ENCODE measurements at regions not wholly inside any gene's neighbourhood (a gene's known extent, or its start where the extent isn't known, plus 50 kb on each side); places are given as distances from the start of the nearest gene placed in this dataset.

DNA sequence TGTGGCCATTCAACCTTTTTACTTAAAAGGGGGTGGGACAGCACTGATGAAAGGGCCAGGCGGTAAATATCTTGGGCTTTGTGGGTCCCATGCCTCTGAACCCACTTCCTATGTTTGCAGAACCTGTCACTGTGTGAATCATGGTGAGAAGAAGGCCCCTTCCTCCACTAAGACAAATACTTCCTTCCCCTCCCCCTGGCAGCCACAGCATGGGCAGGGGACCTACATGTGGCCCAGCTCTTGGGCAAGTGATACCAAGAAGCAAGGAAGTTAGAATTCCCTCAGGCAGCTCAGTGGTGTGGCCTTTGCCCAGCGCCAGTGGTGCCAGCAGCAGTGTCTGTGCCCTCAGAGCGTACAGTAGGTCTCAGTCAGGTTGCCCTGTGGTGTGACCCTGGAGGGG is 168.6 kb downstream of the TRIM33 start:
- no peak for DNase-seq (ENCODE audit: low read depth)

DNA sequence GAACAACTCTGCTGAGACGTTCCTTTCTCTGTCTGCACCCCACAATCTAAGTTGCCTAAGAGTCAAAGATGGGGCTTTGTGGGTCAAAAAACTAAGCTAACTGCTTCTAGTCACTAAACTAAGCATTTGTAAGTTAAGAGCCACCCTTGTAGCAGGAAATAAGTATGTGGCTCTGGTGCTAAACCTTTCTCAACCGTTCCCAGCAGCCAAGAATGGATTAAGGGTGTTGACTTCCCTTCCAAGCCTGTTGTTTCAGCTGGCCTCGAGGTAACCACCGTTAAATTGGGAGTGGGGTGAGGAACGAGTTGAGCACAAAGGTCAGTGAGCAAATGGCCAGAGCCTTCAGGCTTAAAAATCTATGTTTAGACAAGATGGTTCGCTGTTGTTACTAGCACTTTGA is 169.1 kb downstream of the TRIM33 start:
- DNase-seq (ENCODE audit: low read depth) = no peak

DNA sequence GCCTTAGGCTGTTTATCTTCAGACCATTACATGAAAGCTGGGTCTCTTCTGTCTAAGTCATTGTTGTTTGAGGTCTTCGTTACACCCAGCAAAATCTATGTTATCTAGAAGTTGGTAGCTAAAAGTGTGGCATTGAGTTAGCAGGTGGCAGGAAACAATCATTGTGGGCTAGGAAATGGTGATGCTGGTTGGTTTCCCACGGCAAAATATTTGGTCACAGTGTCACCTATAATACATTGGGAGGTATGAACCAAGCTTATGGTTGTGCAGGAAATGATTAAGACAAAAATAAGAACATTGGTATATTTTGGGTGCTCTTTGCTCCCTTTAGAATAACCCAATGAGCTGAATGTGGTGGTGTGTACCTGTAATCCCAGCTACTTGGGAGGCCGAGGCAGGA is 169.7 kb downstream of the TRIM33 start:
- DNase-seq (ENCODE audit: low read depth) = no peak

DNA sequence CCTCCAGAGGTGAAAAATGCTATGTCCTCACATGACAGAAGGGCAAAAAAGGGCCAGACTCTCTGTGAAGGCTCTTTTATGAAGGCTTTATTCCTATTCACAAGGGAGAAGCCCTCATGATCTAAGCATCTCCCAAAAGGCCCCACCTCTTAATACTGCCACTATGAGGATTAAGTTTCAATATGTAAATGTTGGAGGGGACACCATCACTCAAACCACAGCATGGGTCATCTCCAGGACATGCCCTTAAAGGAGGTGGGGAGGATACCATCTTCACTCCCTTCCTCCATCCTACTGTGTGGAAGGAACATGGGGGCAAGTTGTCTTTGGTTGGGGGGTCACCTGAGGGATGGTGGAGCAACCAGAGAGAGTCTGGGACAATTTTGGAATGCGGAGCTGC is 170.1 kb downstream of the TRIM33 start:
- DNase-seq (ENCODE audit: low read depth) = no peak

DNA sequence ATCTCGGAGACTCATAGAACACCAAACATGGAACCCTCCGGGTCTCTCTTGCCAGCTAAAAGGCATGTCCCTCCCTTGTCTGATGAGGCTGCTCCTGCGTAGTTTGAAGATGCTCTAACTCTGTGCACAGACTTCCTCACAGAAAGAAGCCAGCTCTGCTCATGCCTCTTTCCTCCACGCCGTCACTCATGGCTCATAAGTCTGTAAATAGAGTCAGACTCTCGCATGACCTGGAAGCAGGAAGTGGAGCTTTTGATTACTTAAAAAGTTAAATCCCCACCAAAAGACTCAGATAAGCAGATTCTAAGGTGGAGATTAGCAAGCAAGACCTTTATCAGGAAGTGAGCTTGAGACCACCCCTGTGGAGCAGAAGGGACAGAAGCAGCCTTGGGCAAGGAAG is 171.6 kb downstream of the TRIM33 start:
- no peak for DNase-seq (ENCODE audit: low read depth)

DNA sequence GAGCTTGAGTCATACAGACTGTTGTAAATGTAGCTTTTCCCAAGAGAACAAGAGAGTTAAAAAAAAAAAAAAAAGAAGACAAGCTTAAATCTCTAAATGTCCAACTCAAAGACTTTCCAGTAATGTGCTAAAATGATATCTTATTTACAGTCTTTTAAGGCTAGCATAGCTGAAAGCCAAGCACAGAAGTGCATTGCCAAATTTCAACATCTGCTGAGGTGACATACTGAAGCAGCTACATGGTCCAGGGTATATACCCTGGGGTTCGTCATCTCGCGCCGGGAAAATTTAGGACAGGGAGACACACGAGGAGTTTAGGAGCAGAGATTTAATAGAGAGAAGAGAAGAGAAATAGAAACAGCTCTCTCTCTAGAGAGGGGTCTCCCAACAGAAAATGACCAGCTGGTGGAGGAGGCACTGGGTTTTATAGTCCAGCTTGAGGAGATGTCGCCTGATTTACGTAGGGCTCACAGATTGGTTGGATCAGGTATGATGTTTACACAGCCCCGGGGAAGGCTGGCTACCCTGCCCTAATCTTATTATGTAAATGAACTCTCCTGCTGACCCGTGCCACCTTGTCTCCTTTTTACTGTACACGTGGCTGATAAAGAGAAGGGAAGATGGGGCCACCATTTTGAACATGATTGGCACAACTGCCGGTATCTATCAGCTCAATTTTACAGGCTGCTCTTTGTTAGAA is 172.7 kb downstream of the TRIM33 start:
- no peak for DNase-seq (ENCODE audit: low read depth)

DNA sequence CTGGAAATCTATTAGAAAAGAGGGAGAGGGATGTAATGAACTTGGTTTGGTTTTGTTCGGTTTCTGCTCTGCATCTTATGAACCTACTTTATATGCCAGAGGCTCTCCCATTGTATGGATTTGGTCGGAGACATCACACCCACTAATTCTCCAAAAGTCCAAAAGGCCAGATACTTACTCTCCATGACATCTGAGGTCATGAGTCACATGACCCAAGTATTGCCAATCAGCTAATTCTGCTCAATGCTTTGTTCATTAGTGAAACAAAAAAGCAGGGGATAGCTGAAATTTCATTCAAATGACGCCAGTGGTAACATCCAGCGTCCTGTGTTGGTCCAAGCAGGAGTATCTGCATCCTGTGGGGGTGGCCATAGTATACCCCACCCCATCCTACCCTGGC is 173.6 kb downstream of the TRIM33 start:
- DNase-seq (ENCODE audit: low read depth) = no peak

DNA sequence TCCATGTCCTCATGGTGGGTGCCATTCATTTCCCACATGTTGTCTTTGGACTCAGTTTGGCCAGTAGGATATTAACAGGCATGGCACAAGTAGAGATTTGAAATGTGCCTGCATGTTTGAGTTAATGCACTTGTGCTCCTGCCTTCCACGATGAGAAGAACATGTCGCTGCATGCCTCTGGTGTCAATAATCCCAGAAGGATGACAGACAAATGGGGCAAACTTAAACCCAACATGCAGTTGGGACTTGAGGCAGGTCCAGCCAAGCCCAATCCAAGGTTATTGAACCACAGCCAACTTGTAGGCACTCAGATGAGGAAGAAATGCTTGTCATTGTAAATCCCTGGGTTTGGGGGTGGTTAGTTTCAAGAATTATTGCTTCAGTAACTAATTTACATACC is 174.6 kb downstream of the TRIM33 start:
- DNase-seq (ENCODE audit: low read depth) = no peak

DNA sequence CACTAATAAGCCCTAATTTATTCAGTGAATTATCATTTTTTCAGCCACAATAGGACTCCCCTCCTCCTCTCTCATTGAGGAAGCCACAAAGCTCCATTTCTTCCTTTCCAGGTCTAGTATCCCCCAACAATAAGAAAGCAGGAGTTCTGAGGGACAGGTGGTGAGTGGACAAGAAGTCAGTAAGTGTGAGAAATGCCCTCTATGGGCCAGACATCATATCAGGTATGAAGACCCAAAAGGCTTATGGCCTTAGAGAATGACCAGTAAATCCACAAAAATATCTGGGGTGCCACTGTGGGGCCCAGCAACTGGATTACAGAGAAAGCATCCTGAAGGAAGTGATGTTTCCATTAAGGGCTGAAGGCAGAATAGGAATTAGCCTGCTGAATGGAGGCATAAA is 175.7 kb downstream of the TRIM33 start:
- no peak for DNase-seq (ENCODE audit: low read depth)

DNA sequence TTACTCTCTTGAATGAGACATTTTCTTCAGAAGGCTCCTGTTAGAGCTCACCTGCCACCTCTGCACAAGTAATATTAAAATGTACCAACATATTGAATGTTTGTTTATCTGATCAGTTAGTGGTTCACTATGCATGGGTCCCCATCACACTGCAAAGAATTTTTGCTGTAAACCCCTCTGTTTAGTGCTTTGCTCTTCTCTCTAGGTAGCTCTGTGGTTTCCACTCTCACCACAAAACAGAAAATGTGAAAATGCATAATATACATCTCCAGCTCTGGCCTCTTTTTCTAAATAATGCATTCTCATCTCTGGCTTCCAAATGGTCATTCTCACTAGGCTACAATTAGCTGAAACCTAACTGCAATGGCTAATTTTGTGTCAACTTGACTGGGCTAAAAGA is 176.7 kb downstream of the TRIM33 start:
- no peak for DNase-seq (ENCODE audit: low read depth)

DNA sequence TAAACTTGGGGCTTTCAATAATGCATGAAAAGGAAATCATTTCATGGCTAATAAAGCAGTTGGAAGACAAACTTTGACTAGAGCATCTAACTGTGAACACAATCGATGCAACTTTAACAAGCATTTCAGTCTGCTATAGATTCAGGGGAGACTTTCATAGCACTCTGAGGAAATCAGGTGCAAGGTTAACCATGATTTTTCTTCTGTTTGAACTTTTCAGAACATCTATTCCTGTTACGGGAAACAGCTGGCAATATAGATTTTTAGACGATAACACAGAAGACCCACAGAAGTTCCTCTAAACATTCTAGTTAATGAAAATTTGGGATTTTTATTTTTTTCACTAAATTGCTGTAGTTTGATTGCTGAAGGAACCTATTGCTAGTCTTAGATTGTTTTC is 177.3 kb downstream of the TRIM33 start:
- no peak for DNase-seq (ENCODE audit: low read depth)

DNA sequence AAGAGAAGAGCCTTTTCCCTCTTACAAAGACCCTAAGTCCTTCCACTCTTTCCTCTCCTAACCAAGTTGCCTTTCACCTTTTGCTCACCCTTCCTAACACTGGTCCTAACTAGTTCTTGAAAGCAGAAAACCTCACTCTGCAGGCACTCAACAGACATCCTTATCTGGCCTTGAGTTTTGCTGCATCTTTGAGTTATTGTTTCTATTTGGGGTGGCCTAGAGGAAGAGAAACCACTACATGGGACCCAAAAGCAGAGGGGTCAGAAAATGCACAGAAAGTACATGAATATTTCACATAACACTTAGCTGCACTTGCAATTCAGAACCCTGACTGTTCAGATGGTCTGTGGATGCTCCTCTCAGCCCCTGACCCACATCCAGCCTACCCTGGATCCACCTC is 178.3 kb upstream of the SYT6 start:
- no peak for DNase-seq (ENCODE audit: low read depth)

DNA sequence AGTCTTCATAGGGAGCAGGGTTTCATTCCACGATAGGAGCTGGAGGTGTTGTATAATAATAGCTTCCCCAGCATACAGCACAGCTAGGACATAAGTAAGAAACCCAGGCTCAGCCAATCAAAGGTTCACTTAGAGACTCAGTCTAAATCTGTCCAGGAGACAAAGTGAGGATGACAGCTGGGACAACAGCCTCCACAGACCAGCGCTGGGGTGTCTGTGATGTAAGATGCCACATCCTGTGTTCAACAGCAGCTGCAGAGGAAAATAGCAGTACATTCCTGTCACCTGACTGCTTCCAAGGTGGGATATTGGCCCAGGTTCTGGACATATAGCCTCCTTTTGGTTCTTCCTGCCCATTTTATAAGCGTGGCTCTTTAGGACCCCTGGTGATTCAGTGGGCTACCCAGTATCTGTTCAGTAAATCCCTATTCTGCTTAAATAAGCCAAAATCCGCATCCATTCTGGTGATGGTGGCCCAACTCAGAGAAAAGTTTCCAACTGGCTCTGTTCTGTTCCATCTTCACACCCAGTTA is 176.8 kb upstream of the SYT6 start:
- no peak for DNase-seq (ENCODE audit: low read depth)

DNA sequence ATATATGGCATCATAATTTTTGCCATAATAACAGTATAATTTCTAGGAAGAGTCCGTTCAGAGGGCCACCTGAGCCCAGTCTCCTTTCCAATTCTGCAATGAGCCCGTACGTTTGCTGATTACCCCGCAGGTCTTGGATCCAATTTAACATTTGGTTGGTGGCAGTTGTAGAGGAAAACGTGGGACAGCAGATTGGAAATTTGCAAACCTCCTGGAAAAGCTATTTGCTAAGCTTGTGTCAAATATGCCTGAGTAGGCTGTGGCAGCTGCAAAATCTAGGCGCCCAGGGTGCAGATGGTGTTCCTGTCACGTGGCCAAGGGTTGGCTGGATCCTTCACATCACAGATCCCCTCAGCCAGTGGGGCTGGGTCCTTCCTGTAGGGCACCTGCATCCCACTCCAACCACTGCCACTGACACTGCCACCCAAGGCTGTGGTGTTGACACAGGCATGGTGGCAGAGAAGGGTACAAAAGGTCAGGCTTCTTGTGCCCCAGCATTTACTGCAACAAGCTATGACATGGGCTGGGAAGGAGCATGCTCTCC is 174.8 kb upstream of the SYT6 start:
- DNase-seq (ENCODE audit: low read depth) = no peak

DNA sequence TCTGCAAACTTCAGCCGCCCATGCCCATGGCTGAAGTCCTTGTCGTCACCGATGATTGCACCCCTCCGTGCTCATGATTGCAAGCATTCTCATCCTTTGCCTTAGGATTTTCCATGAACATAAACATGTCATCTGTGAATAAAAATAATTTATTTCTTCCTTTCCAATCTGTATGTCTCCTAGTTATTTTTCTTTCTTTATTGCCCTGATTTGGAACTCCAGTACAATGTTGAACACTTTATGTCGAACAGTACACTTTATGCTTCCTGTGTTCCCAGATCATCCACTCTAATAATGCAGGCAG is 170.9 kb upstream of the SYT6 start:
- no peak for DNase-seq (ENCODE audit: low read depth)

DNA sequence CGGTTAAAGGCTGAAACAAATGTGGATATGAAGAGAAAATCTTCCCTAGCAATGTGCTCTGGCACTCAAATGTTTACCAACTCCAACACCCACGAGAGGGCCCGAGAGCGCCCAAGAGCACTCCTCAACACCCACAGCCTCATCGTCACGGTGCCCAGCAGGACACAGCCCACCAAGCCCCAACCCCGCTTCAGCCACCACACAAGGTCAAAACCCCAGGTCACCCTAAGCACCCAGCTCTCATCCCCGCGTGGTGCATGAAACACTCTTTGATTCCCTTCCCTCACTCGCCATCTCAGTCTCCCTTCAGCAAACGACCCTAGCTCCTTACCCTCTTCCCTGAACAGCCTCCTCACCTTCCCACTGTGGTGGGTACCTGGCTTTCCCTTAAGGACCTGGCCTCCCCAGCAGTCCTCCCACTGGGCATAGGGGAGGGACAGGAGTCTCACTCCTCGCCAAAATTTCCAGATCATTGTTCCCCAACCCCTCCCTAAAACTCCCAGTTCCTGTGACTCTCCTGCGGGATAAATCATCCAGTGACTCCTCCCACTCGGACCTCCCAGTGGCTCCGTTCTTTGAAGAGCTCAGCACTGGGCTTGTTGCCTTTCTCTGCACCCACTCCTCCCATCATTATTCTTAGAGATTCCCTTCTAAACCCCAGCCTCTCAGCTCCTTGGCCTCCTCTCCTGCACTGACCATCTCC is 170.4 kb upstream of the SYT6 start:
- no peak for DNase-seq (ENCODE audit: low read depth)

DNA sequence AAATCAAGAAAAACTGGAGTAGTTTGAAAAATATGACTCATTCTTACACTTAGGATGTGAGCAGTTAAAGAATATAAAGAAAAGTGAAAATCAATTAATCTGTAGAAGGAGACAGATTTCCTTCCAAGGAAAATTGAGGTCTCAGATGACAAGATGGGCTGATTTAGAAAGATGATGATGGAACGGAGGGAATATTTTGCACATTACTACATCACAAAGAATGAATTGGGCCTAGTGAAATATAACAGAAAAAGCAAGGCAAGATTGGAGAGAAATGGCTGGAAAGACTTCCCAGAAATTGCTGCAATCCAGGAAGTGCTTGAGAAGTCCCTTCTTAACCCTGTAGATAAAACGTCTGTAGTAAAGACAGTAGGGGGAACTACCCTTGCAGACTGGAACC is 169.1 kb upstream of the SYT6 start:
- no peak for DNase-seq (ENCODE audit: low read depth)

DNA sequence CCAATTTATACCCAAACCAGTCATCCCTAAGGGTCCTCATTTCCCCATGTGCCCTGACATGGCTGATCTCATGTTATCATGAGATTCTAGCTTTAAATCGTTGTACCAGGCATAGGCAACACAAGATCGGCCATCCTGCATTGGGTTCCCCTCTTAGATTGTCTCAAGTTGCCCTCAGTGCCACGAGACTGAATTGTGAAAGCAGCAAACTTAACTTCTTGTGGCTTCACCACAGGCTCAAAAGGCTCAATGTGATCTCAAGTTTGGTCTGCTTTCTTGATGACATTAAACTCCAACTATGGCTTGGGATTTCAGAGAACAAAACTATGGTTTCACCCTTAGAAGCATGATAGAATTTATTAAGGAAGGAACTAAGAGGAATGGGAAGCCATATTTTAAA is 168.5 kb upstream of the SYT6 start:
- DNase-seq (ENCODE audit: low read depth) = no peak

DNA sequence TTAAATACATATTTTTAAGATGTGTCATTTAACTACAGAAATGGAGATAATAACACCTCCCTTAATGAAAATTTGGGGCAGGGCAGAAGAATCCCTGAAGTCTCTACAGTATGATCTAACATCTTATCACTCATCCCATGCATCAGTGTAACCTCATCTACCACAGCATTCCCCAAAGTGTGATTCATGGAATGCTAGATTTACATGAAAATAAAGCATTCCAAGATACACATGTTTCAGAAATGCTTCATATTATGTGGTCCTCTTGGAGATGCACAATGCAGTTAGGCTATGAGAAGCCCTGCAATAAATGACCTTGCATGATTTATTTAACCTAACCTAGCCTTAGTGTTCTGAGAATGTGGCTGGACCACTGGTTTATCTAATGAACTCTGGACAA is 166.9 kb upstream of the SYT6 start:
- peak; percentile 68 for DNase-seq (ENCODE audit: low read depth)

DNA sequence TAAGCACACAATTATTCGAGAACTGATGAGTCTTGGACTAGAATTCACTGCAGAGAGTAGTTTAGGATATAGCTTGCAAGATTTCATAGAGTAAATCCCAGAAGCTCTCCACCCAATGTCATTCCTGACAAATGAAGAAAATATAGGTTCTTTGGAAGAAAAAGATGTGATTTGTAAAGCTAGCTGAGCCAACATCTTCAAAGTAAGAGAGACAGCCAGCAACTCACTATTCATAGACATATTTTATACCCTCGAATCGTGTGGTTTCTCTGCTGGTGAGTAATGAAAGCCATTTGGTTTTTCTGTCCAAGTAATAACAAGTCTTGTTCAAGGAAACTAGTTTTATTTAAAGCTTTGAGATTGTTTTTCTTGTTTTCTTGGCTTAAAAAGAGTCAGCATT is 165.7 kb upstream of the SYT6 start:
- no peak for DNase-seq (ENCODE audit: low read depth)

DNA sequence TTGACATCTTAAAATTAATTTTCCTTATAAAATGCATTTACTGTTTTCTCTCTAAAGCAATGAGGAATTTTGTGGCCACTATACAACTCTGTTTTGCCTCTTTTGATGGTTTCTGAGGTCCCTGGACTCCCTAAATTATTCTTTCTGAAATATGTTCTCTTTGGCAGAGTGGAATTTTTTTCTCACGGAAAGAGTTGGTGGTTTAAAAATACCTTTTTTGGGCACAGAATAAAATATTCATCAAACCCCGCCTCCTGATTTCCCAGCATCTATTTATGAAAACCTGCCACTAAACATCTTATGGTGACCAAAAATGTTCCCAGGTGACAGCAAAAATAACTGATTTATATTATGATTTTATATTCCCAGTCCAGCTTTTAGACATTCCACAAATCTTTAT is 165.3 kb upstream of the SYT6 start:
- no peak for DNase-seq (ENCODE audit: low read depth)

DNA sequence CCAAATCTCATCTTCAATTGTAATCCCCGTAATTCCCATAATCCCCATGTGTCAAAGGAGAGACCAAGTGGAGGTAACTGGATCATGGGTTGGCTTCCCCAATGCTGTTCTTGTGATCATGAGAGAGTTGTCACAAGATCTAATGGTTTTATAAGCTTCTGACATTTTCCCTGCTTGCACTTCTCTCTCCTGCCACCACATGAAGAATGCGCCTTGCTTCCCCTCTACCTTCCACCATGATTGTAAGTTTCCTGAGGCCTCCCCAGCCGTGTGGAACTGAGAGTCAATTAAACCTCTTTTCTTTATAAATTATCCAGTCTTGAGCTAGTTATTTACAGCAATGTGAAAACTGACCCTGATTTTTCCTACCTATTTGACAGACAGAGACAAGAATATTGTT is 162.5 kb upstream of the SYT6 start:
- no peak for DNase-seq (ENCODE audit: low read depth)

DNA sequence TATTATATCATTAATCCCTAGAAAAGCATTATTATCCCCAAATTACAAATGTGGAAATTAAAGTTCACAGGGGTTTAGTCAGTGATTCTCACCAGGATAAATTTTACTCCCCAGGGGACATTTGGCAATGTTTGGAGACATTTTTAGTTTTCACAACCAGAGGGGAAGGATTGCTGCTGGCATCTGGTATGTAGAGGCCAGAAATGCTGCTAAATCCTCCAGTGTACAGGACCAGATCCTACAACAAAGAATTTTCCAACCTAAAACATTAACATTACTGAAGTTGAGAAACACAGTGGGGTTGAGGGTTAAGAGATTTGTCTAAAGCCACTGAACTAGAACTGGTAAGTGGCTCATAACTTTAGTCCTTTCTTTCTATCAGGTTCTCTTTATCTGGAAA is 162.0 kb upstream of the SYT6 start:
- DNase-seq (ENCODE audit: low read depth) = no peak

DNA sequence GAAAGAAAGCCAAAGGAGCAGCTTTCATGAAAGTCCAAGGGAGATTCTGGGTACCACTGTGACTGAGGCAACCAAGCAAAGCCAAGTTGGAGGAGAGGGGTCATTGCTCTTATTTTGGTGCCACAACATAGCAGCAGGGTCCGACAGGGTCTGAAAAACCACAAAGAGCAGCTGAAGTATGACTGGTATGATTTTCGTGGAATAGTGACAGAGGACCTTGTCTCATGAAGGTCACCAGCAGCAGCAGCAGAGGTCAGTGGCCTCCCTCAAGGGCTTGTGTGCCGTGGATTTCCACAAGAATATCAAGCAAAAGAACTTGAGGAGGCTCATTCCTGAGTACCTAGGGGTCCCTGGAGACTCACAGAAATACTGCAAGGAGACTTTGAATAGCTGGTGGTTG is 160.9 kb upstream of the SYT6 start:
- DNase-seq (ENCODE audit: low read depth) = no peak

Measured in GM04504 (cell line).